Uterus (tissue), 3 donors: ENCODE measurements at regions not wholly inside any gene's neighbourhood (a gene's known extent, or its start where the extent isn't known, plus 50 kb on each side); places are given as distances from the start of the nearest gene placed in this dataset.

Source experiments
- DNase-seq, 2 donors: peaks; one replicate each; pipeline ENCODE4 v3.0.0-alpha.2; 2019 to 2020
- H3K27ac ChIP-seq, 2 donors: fragments of 200-600 bp; sonication (generic); 1 replicate in 1 of 2; 2 replicates in 1 of 2; pipeline ENCODE4 v1.5.1; 2016 to 2018
- H3K27me3 ChIP-seq, 2 donors: fragments of 200-600 bp; sonication (generic); one replicate each; pipeline ENCODE4 v1.5.1; 2018 to 2019; ENCODE audit warnings: control low read depth in 1 of 2
- H3K36me3 ChIP-seq, 2 donors: fragments of 200-600 bp; sonication (generic); one replicate each; pipeline ENCODE4 v1.5.1; 2019; ENCODE audit warnings: control low read depth in 1 of 2
- H3K4me1 ChIP-seq, 2 donors: fragments of 200-600 bp; sonication (generic); one replicate each; pipeline ENCODE4 v1.5.1; 2018 to 2019; ENCODE audit warnings: control low read depth in 1 of 2
- H3K4me3 ChIP-seq, 2 donors: fragments of 200-600 bp; sonication (generic); 1 replicate in 1 of 2; 2 replicates in 1 of 2; pipeline ENCODE4 v1.5.1; 2018 to 2019; ENCODE audit warnings: mild to moderate bottlenecking in 1 of 2
- H3K9me3 ChIP-seq, 2 donors: fragments of 200-600 bp; sonication (generic); one replicate each; pipeline ENCODE4 v1.5.1; 2019; ENCODE audit warnings: control low read depth in 1 of 2
- CTCF ChIP-seq, 4 experiments: fragments of 200-600 bp in 2 of 4; fragments of 450-650 bp in 2 of 4; sonication (generic) in 2 of 4; IDR thresholded peaks; one replicate each; pipeline ENCODE4 v1.5.1; 2016 to 2019; ENCODE audit warnings: antibody characterized with exemption in 4 of 4, mild to moderate bottlenecking in 2 of 4, moderate library complexity in 1 of 4
- POLR2A ChIP-seq, 2 donors: fragments of 450-650 bp; IDR thresholded peaks; one replicate each; pipeline ENCODE4 v1.6.1; 2016; ENCODE audit warnings: antibody characterized with exemption in 2 of 2, mild to moderate bottlenecking in 1 of 2, moderate library complexity in 1 of 2
- intact Hi-C: fragments of 100-400 bp; cut with DNase I; formaldehyde crosslinking; loops from one replicate; pipeline ENCODE4 v1.15.1; 2023; ENCODE audit warnings: low total_unique reads
- donor health status: DM: yes; HTN: yes; CAD: no.

GRCh38 chr20:19913349-19913748 is 103.8 kb upstream of the NAA20 start:
- Histone ChIP-seq H3K27ac (no peak overlapping the region), H3K36me3 (no peaks in the 10 kb centered on the region), H3K9me3 (no peaks in the 10 kb centered on the region), H3K4me1 (no peaks in the 10 kb centered on the region), H3K4me3 (no peak overlapping the region), H3K27me3 (no peaks in the 10 kb centered on the region)
- intact Hi-C loops, result no loop called here
- TF ChIP-seq POLR2A (IDR thresholded peaks at IDR 0.05) (no peak), CTCF (IDR thresholded peaks at IDR 0.05) (no peak)
- DNase-seq, result no peak

GRCh38 chr20:19913927-19914614 is 103.1 kb upstream of the NAA20 start:
- no peak overlapping the region for H3K27ac ChIP-seq
- H3K36me3 ChIP-seq, result no peaks in the 10 kb centered on the region
- H3K4me1 ChIP-seq, result no peaks in the 10 kb centered on the region
- intact Hi-C loops, result no loop called here
- H3K9me3 ChIP-seq, result no peaks in the 10 kb centered on the region
- H3K27me3 ChIP-seq, result no peaks in the 10 kb centered on the region
- no peak for TF ChIP-seq POLR2A (IDR thresholded peaks at IDR 0.05)
- TF ChIP-seq CTCF (IDR thresholded peaks at IDR 0.05), result no peak
- no peak for DNase-seq
- no peak overlapping the region for H3K4me3 ChIP-seq

- peak overlapping the region; percentile 14 to 40 for H3K27ac ChIP-seq
- no peaks in the 10 kb centered on the region for H3K4me1 ChIP-seq
- TF ChIP-seq CTCF (IDR thresholded peaks at IDR 0.05) (no peak), POLR2A (IDR thresholded peaks at IDR 0.05) (no peak)
- no peaks in the 10 kb centered on the region for H3K9me3 ChIP-seq
- DNase-seq, result peak in 1 of 2 donors; percentile 40
- no peak overlapping the region for H3K4me3 ChIP-seq
- intact Hi-C loops, result no loop called here
- H3K36me3 ChIP-seq, result no peaks in the 10 kb centered on the region
- no peaks in the 10 kb centered on the region for H3K27me3 ChIP-seq
These were observed 101.9 kb upstream of the NAA20 start for GRCh38 chr20:19915111-19915798.

- Histone ChIP-seq H3K4me1 (no peaks in the 10 kb centered on the region), H3K9me3 (no peaks in the 10 kb centered on the region), H3K27ac (no peak overlapping the region), H3K4me3 (no peak overlapping the region), H3K27me3 (no peaks in the 10 kb centered on the region), H3K36me3 (no peaks in the 10 kb centered on the region)
- DNase-seq, result no peak
- TF ChIP-seq POLR2A (IDR thresholded peaks at IDR 0.05), result no peak
- no peak for TF ChIP-seq CTCF (IDR thresholded peaks at IDR 0.05)
- intact Hi-C loops, result no loop called here
These were observed 100.4 kb upstream of the NAA20 start for GRCh38 chr20:19916531-19917485.
